Calu3 (cell line): ENCODE measurements at regions not wholly inside any gene's neighbourhood (a gene's known extent, or its start where the extent isn't known, plus 50 kb on each side); places are given as distances from the start of the nearest gene placed in this dataset.
"Not testable (repeated sequence)": the region's sequence is repeated elsewhere in the genome, so short reads cannot be mapped to it uniquely, and the experiment has no call there.

Experiments used
- BruUV-seq: library from RNA; stranded (reverse); fragments of 400-500 nt; replicated peaks from 2 replicates; lab custom pipeline; 2021; lab: Mats Ljungman, UMichigan
- CTCF ChIA-PET: fragments of 300-600 bp; sonication (Branson Sonifier 250); formaldehyde crosslinking; loops from one replicate; lab custom pipeline; 2022; ENCODE audit warnings: antibody characterized with exemption; lab: Charles Lee
- DNase-seq: peaks from one replicate; pipeline ENCODE4 v3.0.0; 2022
- H3K27ac Mint-ChIP-seq: one replicate; pipeline ENCODE4 v1.8.0; 2022; ENCODE audit warnings: mixed read lengths; ENCODE audit not compliant: unreplicated experiment
- H3K27me3 Mint-ChIP-seq: one replicate; pipeline ENCODE4 v1.8.0; 2022; ENCODE audit warnings: mixed read lengths; ENCODE audit not compliant: unreplicated experiment
- H3K36me3 Mint-ChIP-seq: one replicate; pipeline ENCODE4 v1.8.0; 2022; ENCODE audit warnings: mild to moderate bottlenecking, moderate library complexity, mixed read lengths; ENCODE audit not compliant: insufficient read depth, unreplicated experiment
- H3K4me1 Mint-ChIP-seq: one replicate; pipeline ENCODE4 v1.8.0; 2022; ENCODE audit warnings: mild to moderate bottlenecking, low read depth, mixed read lengths; ENCODE audit not compliant: unreplicated experiment
- H3K4me3 Mint-ChIP-seq: one replicate; pipeline ENCODE4 v1.8.0; 2022; ENCODE audit warnings: mild to moderate bottlenecking, low read depth, moderate library complexity, mixed read lengths; ENCODE audit not compliant: unreplicated experiment
- H3K9me3 Mint-ChIP-seq: one replicate; pipeline ENCODE4 v1.8.0; 2022; ENCODE audit warnings: low read depth, mixed read lengths; ENCODE audit not compliant: unreplicated experiment
- CTCF ChIP-seq: fragments of 200-600 bp; IDR thresholded peaks from one replicate; pipeline ENCODE4 v1.8.0; 2022; ENCODE audit warnings: antibody characterized with exemption; ENCODE audit not compliant: unreplicated experiment
- intact Hi-C: fragments of 100-400 bp; cut with micrococcal nuclease; formaldehyde crosslinking; loops from one replicate; pipeline ENCODE4 v1.10.0; 2022; ENCODE audit not compliant: unreplicated experiment

DNA sequence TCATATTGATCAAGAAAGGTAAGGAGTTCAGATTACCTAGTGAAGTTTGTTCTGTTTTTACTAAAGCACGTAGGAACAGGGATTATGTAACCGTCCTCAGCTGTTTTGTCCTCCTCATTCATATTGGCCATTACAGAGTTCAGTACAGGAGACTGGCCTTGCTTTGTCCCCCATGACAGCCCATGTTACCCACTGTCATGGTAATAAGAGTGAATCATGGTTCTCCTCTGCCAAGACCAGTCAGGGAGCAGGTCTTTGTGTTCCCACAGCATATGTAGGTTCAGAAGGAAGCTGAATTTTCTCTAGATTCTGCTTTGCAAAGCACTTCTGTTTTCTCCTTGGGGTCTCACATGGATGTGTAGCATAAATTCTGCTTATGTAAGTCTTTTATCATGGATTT, 106.2 kb upstream of the GPR141 start:
- no peaks in the 10 kb centered on the region for H3K36me3 Mint-ChIP-seq
- CTCF ChIA-PET = no interaction called here
- intact Hi-C loops = no loop called here
- no peak for DNase-seq
- TF ChIP-seq CTCF = no peak
- H3K9me3 Mint-ChIP-seq = peaks cover 3% of the 10 kb centered on the region
- no peaks in the 10 kb centered on the region for H3K4me1 Mint-ChIP-seq
- H3K27ac Mint-ChIP-seq = no peak overlapping the region
- H3K4me3 Mint-ChIP-seq = no peak overlapping the region
- no peaks in the 10 kb centered on the region for H3K27me3 Mint-ChIP-seq
- BruUV-seq = no TSS peak

DNA sequence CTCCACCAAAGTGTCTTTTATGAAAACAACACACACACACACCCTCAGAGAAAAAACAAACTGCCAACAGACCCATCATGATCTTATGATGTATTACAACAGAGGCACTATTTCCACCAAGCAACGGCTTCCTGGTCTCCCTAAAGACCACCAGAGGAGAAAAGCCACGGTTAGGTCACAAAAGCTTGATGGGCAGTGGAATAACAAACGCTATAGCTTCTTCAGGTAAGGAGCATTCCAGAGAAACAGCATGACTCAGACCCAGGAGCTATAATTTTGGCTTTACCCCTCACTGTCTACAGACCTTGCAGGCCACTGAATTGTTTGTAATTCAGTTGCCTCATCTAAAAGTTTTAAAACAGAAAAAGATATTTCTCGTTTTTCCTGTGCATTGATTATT, 105.7 kb upstream of the GPR141 start:
- no peaks in the 10 kb centered on the region for H3K4me1 Mint-ChIP-seq
- no peaks in the 10 kb centered on the region for H3K27me3 Mint-ChIP-seq
- H3K4me3 Mint-ChIP-seq = no peak overlapping the region
- no peaks in the 10 kb centered on the region for H3K36me3 Mint-ChIP-seq
- CTCF ChIA-PET = no interaction called here
- TF ChIP-seq CTCF = no peak
- intact Hi-C loops = no loop called here
- H3K9me3 Mint-ChIP-seq = peaks cover 3% of the 10 kb centered on the region
- no peak for DNase-seq
- no peak overlapping the region for H3K27ac Mint-ChIP-seq
- no TSS peak for BruUV-seq

DNA sequence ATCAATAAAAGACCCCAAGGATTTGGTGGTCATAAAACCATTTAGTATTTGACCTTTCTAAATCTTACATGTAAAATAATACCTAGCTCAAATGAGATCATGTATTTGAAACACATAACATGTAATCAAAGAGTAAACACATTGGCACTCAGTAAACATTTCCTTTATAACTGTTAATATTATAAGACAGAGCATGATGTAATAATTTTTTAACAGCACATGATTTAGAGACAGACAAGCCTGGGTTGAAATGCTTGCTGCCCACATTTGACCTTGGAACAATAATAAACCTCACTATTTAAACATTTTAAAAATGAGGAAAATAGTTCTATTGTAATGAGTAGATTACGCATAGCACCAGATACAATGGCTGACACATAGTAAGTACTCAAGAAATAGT, 105.2 kb upstream of the GPR141 start:
- BruUV-seq = no TSS peak
- Mint-ChIP-seq H3K36me3 (no peaks in the 10 kb centered on the region), H3K9me3 (peaks cover 3% of the 10 kb centered on the region), H3K27me3 (no peaks in the 10 kb centered on the region), H3K4me1 (no peaks in the 10 kb centered on the region), H3K27ac (no peak overlapping the region), H3K4me3 (no peak overlapping the region)
- CTCF ChIA-PET = no interaction called here
- intact Hi-C loops = no loop called here
- no peak for TF ChIP-seq CTCF
- DNase-seq = no peak

GRCh38 chr7:37580376-37580775, 103.2 kb upstream of the GPR141 start:
- Mint-ChIP-seq H3K9me3 (no peaks in the 10 kb centered on the region), H3K4me1 (no peaks in the 10 kb centered on the region), H3K27ac (no peak overlapping the region), H3K36me3 (no peaks in the 10 kb centered on the region), H3K4me3 (no peak overlapping the region), H3K27me3 (no peaks in the 10 kb centered on the region)
- BruUV-seq = no TSS peak
- CTCF ChIA-PET = no interaction called here
- TF ChIP-seq CTCF = no peak
- no peak for DNase-seq
- intact Hi-C loops = no loop called here

DNA sequence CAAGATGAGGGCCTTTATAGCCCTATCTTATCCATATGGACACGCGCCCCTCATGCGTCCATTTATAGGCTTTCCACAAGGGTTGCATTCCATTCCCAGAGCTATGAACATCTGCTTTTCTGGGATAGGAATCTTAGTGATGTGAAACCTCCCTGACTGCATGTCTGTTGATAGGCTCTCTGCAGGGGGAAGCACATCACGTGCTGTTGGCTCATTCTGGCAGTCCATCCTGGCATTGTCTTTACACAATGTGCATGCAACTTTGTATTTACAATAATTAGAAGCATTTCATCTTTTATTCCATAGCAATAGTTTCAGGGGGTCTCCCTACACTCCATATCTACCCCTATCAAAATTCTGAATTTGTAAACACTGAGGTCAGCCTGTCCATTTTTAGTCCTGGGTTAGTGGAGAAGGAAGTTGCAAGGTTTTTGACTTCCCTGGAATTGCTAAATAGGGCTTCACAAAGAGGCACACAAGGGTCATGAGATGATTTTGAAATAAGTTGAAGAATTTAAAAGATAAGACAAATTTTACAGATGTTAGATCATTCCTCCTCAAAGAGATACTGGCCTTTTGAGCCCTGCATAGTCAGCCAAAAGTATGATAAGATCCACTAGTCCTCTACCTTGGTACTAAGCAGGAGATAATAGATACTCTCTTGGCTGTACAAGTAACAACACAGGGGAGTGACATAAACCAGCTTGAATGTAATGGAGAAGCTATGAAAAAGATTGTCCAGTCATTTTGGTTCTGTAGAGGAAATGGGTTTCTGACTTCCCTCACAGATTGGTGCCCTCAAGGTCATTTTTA, 98.7 kb upstream of the GPR141 start:
- H3K36me3 Mint-ChIP-seq, H3K27me3 Mint-ChIP-seq, H3K4me3 Mint-ChIP-seq, BruUV-seq, H3K27ac Mint-ChIP-seq, H3K4me1 Mint-ChIP-seq, DNase-seq, intact Hi-C loops: not testable (repeated sequence)
- CTCF ChIA-PET = interaction anchor here (0.6 kb wide), 1 partner anchor 1883 kb away, joined by 3 read pairs; no protein-coding TSS in a partner anchor
- peaks cover 11% of the 10 kb centered on the region for H3K9me3 Mint-ChIP-seq
